ENCODE measurements at regions not wholly inside any gene's neighbourhood (a gene's known extent, or its start where the extent isn't known, plus 50 kb on each side); places are given as distances from the start of the nearest gene placed in this dataset.

DNA sequence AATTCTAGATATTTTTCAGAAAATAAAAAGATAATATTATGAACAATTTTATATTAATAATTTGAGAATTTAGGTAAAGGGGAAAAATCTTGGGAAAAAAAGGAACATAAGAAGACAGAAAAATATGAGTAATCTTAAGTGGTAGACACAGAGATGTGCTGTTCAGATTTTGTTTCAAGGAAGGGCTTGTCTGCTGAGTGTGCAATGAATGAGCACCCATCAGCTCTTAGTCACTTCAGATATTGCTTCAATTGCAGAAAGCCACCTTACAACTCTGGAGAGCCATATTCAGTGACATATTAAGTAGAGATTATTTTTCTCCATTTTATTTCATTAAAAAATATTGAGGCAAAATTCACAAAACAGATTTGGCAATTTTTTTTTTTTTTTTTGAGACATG, 282.0 kb upstream of the CHST9 start:
- TF ChIP-seq, protein P1, sequence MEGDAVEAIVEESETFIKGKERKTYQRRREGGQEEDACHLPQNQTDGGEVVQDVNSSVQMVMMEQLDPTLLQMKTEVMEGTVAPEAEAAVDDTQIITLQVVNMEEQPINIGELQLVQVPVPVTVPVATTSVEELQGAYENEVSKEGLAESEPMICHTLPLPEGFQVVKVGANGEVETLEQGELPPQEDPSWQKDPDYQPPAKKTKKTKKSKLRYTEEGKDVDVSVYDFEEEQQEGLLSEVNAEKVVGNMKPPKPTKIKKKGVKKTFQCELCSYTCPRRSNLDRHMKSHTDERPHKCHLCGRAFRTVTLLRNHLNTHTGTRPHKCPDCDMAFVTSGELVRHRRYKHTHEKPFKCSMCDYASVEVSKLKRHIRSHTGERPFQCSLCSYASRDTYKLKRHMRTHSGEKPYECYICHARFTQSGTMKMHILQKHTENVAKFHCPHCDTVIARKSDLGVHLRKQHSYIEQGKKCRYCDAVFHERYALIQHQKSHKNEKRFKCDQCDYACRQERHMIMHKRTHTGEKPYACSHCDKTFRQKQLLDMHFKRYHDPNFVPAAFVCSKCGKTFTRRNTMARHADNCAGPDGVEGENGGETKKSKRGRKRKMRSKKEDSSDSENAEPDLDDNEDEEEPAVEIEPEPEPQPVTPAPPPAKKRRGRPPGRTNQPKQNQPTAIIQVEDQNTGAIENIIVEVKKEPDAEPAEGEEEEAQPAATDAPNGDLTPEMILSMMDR (IDR thresholded peaks at IDR 0.05 in 8 of 11, conservative IDR thresholded peaks at IDR 0.05 in 3 of 11), result no peak
- no peak for TF ChIP-seq POLR2AphosphoS5 (IDR thresholded peaks at IDR 0.05)

Data from spleen (tissue), 7 donors.